Stimulated activated naive B cell treated with anti-CD40 and anti-IgM and Interleukin-4, amounts not matched to agents 10 μg/mL and 1 μg/mL and 100 μg/mL, for 72 hours (primary cell): ENCODE measurements at regions not wholly inside any gene's neighbourhood (a gene's known extent, or its start where the extent isn't known, plus 50 kb on each side); places are given as distances from the start of the nearest gene placed in this dataset.
A peak's percentile ranks its signal among the peaks of the same experiment; 100 is the strongest.

Experiments
- ATAC-seq, 2 donors: fragments of 150-1000 bp; cut with Tn5 transposase; replicated peaks; 2 replicates each; pipeline ENCODE4 v1.10.0; 2021; ENCODE audit warnings: moderate library complexity in 1 of 2
- DNase-seq: peaks from one replicate; pipeline ENCODE4 v3.0.0; 2021
- H3K27ac Mint-ChIP-seq: one replicate; pipeline ENCODE4 v1.8.0; 2022; ENCODE audit warnings: mild to moderate bottlenecking, mixed read lengths
- H3K27me3 Mint-ChIP-seq, 2 donors: one replicate each; pipeline ENCODE4 v1.8.0; 2022; ENCODE audit warnings: mixed read lengths in 2 of 2
- H3K36me3 Mint-ChIP-seq, 2 donors: one replicate each; pipeline ENCODE4 v1.8.0; 2022; ENCODE audit warnings: mixed read lengths in 2 of 2, mild to moderate bottlenecking in 1 of 2
- H3K4me1 Mint-ChIP-seq, 2 donors: one replicate each; pipeline ENCODE4 v1.8.0; 2022; ENCODE audit warnings: mixed read lengths in 2 of 2, mild to moderate bottlenecking in 1 of 2
- H3K4me3 Mint-ChIP-seq, 2 donors: one replicate each; pipeline ENCODE4 v1.8.0; 2022; ENCODE audit warnings: mild to moderate bottlenecking in 2 of 2, mixed read lengths in 2 of 2, moderate library complexity in 1 of 2
- H3K9me3 Mint-ChIP-seq, 2 donors: one replicate each; pipeline ENCODE4 v1.8.0; 2022; ENCODE audit warnings: mixed read lengths in 2 of 2, mild to moderate bottlenecking in 1 of 2

DNA sequence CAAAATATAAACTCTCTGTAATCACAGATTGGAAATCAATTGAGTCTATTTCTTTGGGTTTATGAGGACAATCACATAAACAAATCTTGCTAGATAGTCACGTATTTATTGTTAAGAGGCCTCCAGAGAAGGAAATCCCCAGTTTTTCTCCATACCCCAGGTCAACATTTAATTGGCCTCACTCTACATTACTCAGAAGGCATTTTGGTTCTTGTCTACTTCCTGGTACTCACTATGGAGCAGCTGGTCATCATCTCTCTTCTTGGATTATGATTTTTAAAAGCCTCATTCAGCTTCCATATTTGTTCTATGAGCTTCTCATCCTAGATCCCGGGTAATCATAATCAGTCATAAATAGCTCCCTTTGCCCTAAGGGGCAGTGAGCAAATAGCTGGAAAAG is 81.6 kb upstream of the LNX1 start:
- ATAC-seq: no peak
- Mint-ChIP-seq H3K4me1 (no peaks in the 10 kb centered on the region), H3K9me3 (peaks cover 7 to 8% of the 10 kb centered on the region in 2 donors), H3K4me3 (no peak overlapping the region), H3K27ac (no peak overlapping the region), H3K36me3 (peaks cover 0 to 2% of the 10 kb centered on the region in 2 donors), H3K27me3 (peaks cover 16 to 46% of the 10 kb centered on the region in 2 donors)
- DNase-seq: no peak

DNA sequence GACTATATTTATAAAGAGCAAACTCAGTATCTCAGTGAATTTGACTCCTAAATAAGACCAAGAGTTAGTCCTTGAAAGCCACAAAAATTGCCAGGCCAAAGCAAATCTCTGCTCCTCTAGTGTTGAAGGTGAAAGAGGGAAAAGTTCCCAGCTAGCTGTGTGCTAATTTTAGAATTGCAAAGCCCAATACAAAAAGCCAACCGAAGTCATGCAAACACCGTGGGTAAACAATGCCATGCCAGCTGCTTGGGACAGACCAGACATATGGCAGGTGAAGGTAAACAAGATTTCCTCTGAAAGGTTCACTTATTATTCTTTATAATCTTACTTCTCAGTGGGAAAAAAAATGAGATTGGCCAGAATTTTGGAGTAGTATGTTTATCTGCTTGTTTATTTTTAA is 80.5 kb upstream of the LNX1 start:
- ATAC-seq (no peak), DNase-seq (no peak)
- H3K4me1 Mint-ChIP-seq: no peaks in the 10 kb centered on the region
- peaks cover 0 to 2% of the 10 kb centered on the region in 2 donors for H3K36me3 Mint-ChIP-seq
- peaks cover 15 to 42% of the 10 kb centered on the region in 2 donors for H3K27me3 Mint-ChIP-seq
- H3K4me3 Mint-ChIP-seq: no peak overlapping the region
- peaks cover 7 to 10% of the 10 kb centered on the region in 2 donors for H3K9me3 Mint-ChIP-seq
- no peak overlapping the region for H3K27ac Mint-ChIP-seq

DNA sequence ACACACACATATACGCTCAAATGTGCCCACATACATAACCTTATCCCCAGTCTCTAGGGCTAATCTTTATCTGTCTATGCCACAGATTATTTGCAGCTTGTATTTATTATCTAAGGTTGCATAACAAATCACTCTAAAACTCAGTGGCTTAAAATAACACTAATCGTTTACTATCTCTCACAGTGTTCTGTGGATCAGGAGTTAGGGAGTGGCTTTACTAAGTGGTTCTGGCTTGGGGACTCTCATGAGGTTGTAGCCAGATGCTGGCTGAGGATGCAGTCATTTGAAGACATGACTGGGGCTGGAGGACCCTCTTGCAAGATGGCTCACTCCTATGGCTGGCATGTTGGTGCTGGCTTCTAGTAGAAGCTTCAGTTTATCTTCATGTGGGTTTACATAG is 68.5 kb upstream of the LNX1 start:
- Mint-ChIP-seq H3K27me3 (peaks cover 0 to 8% of the 10 kb centered on the region in 2 donors), H3K4me1 (peaks cover 0 to 4% of the 10 kb centered on the region in 2 donors), H3K4me3 (no peak overlapping the region), H3K36me3 (no peaks in the 10 kb centered on the region), H3K9me3 (peaks cover 0 to 1% of the 10 kb centered on the region in 2 donors), H3K27ac (no peak overlapping the region)
- no peak for DNase-seq
- ATAC-seq: no peak

DNA sequence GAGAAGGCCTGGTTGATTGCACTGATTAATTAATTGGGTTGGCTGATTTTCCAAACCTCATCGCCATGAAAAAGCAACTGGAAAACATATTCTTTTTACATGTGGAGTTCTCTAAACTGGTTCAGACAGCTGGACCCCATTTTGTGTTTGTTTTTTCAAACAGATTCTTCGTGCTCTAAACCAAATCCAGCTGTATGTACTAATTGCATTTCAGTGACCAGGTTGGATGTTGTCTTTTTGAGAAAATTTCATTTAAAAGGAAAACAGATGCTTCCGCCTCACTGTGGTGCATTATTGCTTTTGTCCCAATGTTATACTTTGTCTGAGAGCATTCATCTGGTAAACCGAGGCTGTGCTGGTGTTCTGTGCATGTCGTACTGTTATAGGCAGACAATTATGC is 67.8 kb upstream of the LNX1 start:
- Mint-ChIP-seq H3K36me3 (no peaks in the 10 kb centered on the region), H3K27ac (no peak overlapping the region), H3K27me3 (peaks cover 0 to 8% of the 10 kb centered on the region in 2 donors), H3K4me3 (no peak overlapping the region), H3K4me1 (peaks cover 3 to 6% of the 10 kb centered on the region in 2 donors), H3K9me3 (no peaks in the 10 kb centered on the region)
- DNase-seq: no peak
- no peak for ATAC-seq

DNA sequence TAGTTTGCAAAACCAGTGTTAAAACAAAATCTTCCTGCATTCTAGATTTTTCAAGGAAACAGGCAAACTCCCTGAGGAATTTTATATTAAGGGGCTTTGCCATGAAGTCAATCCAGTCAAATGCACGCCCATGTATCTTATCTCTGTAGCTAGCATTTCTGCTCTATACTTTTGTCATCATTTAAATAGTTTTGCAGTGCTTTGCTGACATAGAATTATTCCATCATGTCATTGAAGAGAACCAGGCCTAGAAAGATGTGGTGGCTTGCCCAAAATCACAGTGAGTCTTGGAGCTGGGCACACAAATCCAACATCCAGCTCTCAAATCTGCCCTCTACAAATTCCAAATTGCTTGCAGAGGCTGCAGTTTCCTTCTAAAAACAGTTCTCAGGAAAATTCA is 66.7 kb upstream of the LNX1 start:
- Mint-ChIP-seq H3K27me3 (peaks cover 0 to 8% of the 10 kb centered on the region in 2 donors), H3K9me3 (no peaks in the 10 kb centered on the region), H3K27ac (no peak overlapping the region), H3K4me1 (peaks cover 10 to 12% of the 10 kb centered on the region in 2 donors), H3K36me3 (no peaks in the 10 kb centered on the region), H3K4me3 (no peak overlapping the region)
- no peak for DNase-seq
- ATAC-seq: no peak

DNA sequence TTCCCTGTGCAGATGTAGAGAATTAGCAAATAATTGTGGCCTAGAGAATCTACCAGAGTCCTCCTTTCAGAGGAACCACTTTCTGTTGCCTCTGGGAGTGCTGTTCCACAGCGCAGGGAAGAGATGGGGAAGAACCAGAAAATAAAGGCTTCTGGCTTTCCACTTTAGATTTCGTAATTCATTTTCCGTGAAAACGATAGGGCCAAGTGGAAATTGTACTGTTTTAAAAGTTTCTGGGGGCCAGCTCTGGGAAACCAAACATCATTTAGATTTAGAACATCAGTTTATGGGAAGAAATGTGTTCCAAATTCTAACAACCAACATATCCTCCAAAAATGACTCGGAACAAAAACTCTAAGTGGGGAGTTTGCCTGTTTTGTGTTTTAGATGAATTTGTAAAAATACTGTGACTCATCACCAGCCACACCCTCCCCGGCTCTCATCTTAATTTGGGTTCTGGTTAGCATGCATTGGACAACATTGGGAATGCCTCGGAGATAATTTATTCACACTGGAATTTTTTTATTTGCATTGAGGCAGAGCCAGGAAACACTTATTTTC is 65.2 kb upstream of the LNX1 start:
- H3K4me3 Mint-ChIP-seq: no peak overlapping the region
- no peak overlapping the region for H3K27ac Mint-ChIP-seq
- H3K36me3 Mint-ChIP-seq: no peaks in the 10 kb centered on the region
- H3K4me1 Mint-ChIP-seq: peaks cover 10 to 12% of the 10 kb centered on the region in 2 donors
- ATAC-seq: no peak
- H3K27me3 Mint-ChIP-seq: peaks cover 0 to 8% of the 10 kb centered on the region in 2 donors
- DNase-seq: no peak
- no peaks in the 10 kb centered on the region for H3K9me3 Mint-ChIP-seq

DNA sequence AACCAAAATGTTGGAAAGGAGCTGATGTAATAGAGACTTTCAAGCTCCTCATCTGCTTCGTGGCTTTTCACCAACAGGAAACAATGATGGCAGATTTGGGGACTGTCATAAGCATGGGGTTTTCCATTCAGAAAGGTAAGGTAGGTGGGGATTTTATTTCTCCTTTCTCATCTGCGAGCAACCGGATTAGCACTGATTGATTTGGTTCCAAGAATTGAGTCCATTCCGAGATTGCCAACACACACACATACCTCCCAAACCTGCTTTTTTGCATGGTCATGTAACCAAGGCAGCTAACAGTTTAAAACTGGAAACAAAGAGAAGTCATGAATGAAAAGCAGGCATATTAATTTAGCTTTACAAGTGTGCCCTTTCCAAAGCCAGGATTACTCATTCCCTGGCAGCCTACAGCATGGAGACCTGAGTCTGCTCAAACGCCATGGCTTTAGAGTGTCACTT is 63.0 kb upstream of the LNX1 start:
- Mint-ChIP-seq H3K36me3 (no peaks in the 10 kb centered on the region), H3K27ac (peak overlapping the region; percentile 75), H3K27me3 (peaks cover 7 to 18% of the 10 kb centered on the region in 2 donors), H3K9me3 (no peaks in the 10 kb centered on the region), H3K4me1 (peaks cover 10 to 12% of the 10 kb centered on the region in 2 donors), H3K4me3 (no peak overlapping the region)
- DNase-seq (peak; percentile 5), ATAC-seq (peak; percentile 67 to 70)

DNA sequence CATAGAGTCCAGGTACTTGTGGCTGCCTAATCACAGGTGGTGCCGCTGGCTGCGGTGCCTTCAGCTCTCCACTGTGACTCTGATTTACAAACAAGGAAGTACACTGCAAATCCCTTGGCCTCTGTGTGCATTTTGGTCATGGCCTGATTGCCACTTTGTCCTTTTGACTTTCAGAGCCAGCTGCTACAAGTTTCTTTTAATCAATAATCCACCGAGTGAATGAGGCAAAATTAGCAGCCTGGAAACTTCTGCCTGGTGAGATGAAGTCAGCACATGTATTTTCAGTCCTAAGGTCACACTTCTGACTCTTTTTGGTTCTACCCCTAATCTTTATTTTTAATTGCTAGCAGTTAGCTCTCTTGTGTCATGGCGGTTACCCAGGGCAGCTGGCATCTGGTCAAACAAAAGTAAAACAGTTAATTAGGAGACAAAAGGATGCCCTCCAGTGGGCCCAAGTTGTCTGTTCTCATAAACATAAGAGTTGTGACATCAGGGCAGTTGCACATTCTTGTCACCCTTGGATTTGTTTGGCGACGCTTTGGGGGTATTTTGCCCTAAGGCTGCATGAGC is 62.3 kb upstream of the LNX1 start:
- peak; percentile 8 for DNase-seq
- no peaks in the 10 kb centered on the region for H3K9me3 Mint-ChIP-seq
- no peak overlapping the region for H3K4me3 Mint-ChIP-seq
- peak overlapping the region; percentile 75 for H3K27ac Mint-ChIP-seq
- peak; percentile 76 to 77 for ATAC-seq
- H3K27me3 Mint-ChIP-seq: peaks cover 8 to 20% of the 10 kb centered on the region in 2 donors
- no peaks in the 10 kb centered on the region for H3K36me3 Mint-ChIP-seq
- H3K4me1 Mint-ChIP-seq: peaks cover 10 to 12% of the 10 kb centered on the region in 2 donors

DNA sequence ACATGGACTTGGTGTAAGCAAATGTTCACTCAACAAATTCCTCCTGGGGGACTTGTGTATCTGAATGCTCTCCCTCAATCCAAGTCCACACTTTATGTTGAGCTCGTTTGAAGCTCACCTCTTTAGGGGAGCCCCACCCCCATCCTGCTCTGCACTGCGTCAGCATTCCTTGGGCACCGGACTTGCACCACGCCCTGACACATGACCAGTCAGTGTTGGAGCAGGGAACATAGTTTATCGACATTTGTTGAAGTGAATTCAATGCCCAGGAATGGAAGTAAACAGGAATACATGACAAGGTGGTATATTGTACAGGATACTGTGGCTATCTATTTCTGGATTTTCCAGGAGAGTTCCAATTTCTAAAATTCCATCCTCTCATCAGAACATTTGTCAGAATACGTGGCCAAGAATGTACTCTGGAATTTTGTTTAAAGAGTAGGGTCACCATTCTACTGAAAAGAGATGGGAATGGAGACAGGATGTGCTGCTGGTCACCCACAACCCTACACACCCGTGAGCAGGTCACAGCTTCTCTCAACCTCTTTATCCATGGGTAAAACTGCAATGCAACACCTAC is 60.0 kb upstream of the LNX1 start:
- DNase-seq: no peak
- peaks cover 14 to 25% of the 10 kb centered on the region in 2 donors for H3K27me3 Mint-ChIP-seq
- no peaks in the 10 kb centered on the region for H3K36me3 Mint-ChIP-seq
- H3K27ac Mint-ChIP-seq: no peak overlapping the region
- H3K9me3 Mint-ChIP-seq: peaks cover 0 to under 1% of the 10 kb centered on the region in 2 donors
- no peak overlapping the region for H3K4me3 Mint-ChIP-seq
- no peak for ATAC-seq
- H3K4me1 Mint-ChIP-seq: peaks cover 10 to 12% of the 10 kb centered on the region in 2 donors

DNA sequence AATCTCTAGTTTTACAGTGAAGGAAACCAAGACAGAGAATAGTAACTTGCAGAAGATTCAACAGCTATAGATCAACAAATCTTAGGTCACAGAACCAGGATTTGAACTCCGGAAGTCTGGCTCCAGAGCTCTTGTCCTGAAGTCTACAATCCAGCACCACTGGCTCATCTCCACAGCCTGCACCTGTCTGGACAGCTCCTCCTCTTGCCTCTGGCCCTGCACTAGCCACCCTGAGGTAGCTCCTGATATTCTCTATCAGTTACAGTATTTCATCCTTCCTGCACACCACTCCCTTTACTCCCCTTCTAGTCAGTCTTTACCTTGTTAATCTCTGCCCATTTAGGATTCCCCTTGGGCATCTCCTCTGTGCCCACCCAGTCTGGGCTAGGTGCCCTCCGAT is 58.1 kb upstream of the LNX1 start:
- Mint-ChIP-seq H3K27me3 (peaks cover 17 to 18% of the 10 kb centered on the region in 2 donors), H3K4me3 (no peak overlapping the region), H3K4me1 (peaks cover 7 to 9% of the 10 kb centered on the region in 2 donors), H3K36me3 (no peaks in the 10 kb centered on the region), H3K27ac (peak overlapping the region; percentile 2), H3K9me3 (peaks cover 0 to 1% of the 10 kb centered on the region in 2 donors)
- DNase-seq (no peak), ATAC-seq (no peak)

DNA sequence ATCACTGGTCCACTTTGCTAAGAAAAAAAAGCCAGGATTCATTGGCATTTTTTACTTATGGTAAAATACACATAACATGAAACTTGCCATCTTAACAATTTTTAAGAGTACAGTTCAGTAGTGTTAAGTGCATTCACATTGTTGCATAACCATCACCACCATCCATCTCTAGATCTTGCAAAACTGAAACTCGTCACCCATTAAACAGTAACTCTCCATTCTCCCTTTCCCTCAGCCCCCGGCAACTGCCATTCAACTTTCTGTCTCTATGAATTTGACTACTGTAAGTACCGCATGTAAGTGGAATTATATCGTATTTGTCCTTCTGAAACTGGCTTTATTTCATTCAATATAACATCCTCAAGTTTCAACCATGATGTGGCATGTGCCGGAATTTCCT is 56.3 kb upstream of the LNX1 start:
- ATAC-seq (no peak), DNase-seq (no peak)
- H3K4me3 Mint-ChIP-seq: no peak overlapping the region
- peaks cover 17 to 18% of the 10 kb centered on the region in 2 donors for H3K27me3 Mint-ChIP-seq
- peaks cover 0 to 1% of the 10 kb centered on the region in 2 donors for H3K9me3 Mint-ChIP-seq
- no peaks in the 10 kb centered on the region for H3K36me3 Mint-ChIP-seq
- no peaks in the 10 kb centered on the region for H3K4me1 Mint-ChIP-seq
- H3K27ac Mint-ChIP-seq: no peak overlapping the region

DNA sequence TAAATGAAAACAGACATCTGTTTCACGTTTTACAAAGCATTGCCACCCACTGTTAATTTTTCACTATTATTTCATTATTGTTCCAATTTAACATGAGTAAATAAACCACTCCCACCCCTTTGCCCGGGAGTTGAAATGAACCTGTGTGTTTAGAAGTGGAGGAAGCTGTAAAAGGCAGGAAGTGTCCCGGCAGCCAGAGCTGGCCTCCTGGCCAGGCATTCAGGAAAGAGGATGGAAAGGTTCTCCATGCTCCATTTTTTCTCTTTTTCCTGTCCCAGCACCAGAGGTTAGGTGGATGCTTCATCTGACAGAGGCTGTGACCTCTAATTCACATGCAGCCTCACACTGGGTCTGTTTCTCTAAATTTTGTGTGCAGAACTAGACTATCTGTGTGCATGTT is 55.5 kb upstream of the LNX1 start:
- Mint-ChIP-seq H3K27ac (no peak overlapping the region), H3K36me3 (no peaks in the 10 kb centered on the region), H3K4me3 (no peak overlapping the region), H3K4me1 (no peaks in the 10 kb centered on the region), H3K9me3 (peaks cover 0 to 1% of the 10 kb centered on the region in 2 donors), H3K27me3 (peaks cover 17 to 18% of the 10 kb centered on the region in 2 donors)
- ATAC-seq: no peak
- no peak for DNase-seq

DNA sequence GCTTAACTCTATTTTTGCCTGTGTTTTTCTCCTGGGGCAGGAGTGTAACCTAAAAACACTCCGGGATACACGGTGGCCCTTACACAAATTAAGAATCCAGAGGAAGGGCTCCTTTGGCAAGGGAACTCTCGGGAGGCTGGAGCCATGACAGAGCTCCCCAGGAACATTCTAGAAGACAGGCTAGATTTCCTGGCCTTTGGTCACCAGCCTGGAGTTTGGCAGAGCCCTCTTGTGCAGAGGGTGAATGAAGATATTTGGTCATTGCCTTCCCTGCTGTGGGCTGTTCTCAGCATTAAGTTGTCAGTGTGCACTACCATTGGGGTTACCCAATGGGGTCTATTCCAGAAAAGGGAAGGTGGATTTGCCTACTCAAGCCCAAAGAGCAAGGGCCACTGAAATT is 53.8 kb upstream of the LNX1 start:
- Mint-ChIP-seq H3K36me3 (no peaks in the 10 kb centered on the region), H3K27me3 (peaks cover 14 to 18% of the 10 kb centered on the region in 2 donors), H3K27ac (no peak overlapping the region), H3K4me1 (no peaks in the 10 kb centered on the region), H3K4me3 (no peak overlapping the region), H3K9me3 (peaks cover 0 to 1% of the 10 kb centered on the region in 2 donors)
- no peak for DNase-seq
- no peak for ATAC-seq

DNA sequence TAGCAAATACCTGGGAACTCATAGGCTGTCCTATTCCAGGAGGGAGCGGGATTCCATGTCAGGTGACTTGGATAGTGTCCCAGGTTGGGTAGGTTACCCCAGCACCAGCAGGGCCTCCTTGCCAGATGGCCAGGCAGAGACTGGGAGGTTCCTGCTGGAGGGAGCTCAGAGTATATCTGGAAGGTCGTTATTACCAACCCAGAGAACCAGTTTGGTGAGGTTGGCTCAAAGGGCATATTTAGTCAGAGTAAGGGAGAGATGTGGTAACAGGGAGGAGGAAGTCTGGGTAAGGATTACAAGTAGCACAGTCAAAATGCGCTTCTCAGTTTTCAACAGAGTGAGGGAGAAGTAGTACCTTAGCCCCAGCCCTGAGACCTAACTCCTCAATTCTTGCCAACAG is 53.3 kb upstream of the LNX1 start:
- Mint-ChIP-seq H3K9me3 (peaks cover 0 to 1% of the 10 kb centered on the region in 2 donors), H3K4me3 (no peak overlapping the region)
- ATAC-seq: peak in 1 of 2 donors; percentile 33

More for the DNA sequence above, 53.3 kb upstream of the LNX1 start:
- no peaks in the 10 kb centered on the region for H3K36me3 Mint-ChIP-seq
- no peak for DNase-seq
- no peaks in the 10 kb centered on the region for H3K4me1 Mint-ChIP-seq
- peaks cover 10 to 14% of the 10 kb centered on the region in 2 donors for H3K27me3 Mint-ChIP-seq
- H3K27ac Mint-ChIP-seq: no peak overlapping the region
